ENCODE measurements at regions not wholly inside any gene's neighbourhood (a gene's known extent, or its start where the extent isn't known, plus 50 kb on each side); places are given as distances from the start of the nearest gene placed in this dataset.

- TF ChIP-seq CTCF (IDR thresholded peaks at IDR 0.05) (no peak), EZH2 (IDR thresholded peaks at IDR 0.05; ENCODE audit: borderline replicate concordance, insufficient read depth, low read depth, low read length, poor library complexity, severe bottlenecking) (no peak)
These were observed 175.4 kb upstream of the IGSF21 start for GRCh38 chr1:17932164-17932563.
